Pons (tissue), 1 donor: ENCODE measurements at regions not wholly inside any gene's neighbourhood (a gene's known extent, or its start where the extent isn't known, plus 50 kb on each side); places are given as distances from the start of the nearest gene placed in this dataset.

Source experiments
- DNase-seq: peaks from one replicate; pipeline ENCODE4 v3.0.0-alpha.2; 2016; ENCODE audit warnings: low spot score

GRCh38 chr20:51096582-51097267 lies 73.8 kb upstream of the KCNG1 start:
- no peak for DNase-seq

- DNase-seq = no peak
Observed at GRCh38 chr20:51095633-51096521, 73.0 kb upstream of the KCNG1 start.

GRCh38 chr20:51094221-51094620 lies 71.3 kb upstream of the KCNG1 start:
- DNase-seq = no peak

- no peak for DNase-seq
Observed at GRCh38 chr20:51093240-51093763, 70.4 kb upstream of the KCNG1 start.

- no peak for DNase-seq
Observed at GRCh38 chr20:51092338-51092737, 69.4 kb upstream of the KCNG1 start.

GRCh38 chr20:51091406-51092195 lies 68.7 kb upstream of the KCNG1 start:
- DNase-seq = no peak

- no peak for DNase-seq
Observed at GRCh38 chr20:51089840-51090239, 66.9 kb upstream of the KCNG1 start.

GRCh38 chr20:51089272-51089781 lies 66.4 kb upstream of the KCNG1 start:
- DNase-seq = no peak

- DNase-seq = no peak
Observed at GRCh38 chr20:51087266-51087665, 64.4 kb upstream of the KCNG1 start.

GRCh38 chr20:51085769-51086168 lies 62.9 kb upstream of the KCNG1 start:
- no peak for DNase-seq

- no peak for DNase-seq
Observed at GRCh38 chr20:51084593-51085377, 61.9 kb upstream of the KCNG1 start.

GRCh38 chr20:51083447-51083846 lies 60.5 kb upstream of the KCNG1 start:
- no peak for DNase-seq

GRCh38 chr20:51082988-51083387 lies 60.1 kb upstream of the KCNG1 start:
- DNase-seq = no peak

- no peak for DNase-seq
Observed at GRCh38 chr20:51080516-51080915, 57.6 kb upstream of the KCNG1 start.

- no peak for DNase-seq
Observed at GRCh38 chr20:51079488-51079887, 56.6 kb upstream of the KCNG1 start.

GRCh38 chr20:51077686-51078060 lies 54.8 kb upstream of the KCNG1 start:
- no peak for DNase-seq

- no peak for DNase-seq
Observed at GRCh38 chr20:51076786-51077685, 54.1 kb upstream of the KCNG1 start.

- no peak for DNase-seq
Observed at GRCh38 chr20:51074062-51074461, 51.2 kb upstream of the KCNG1 start.
